SU-DHL-6 (cell line): ENCODE measurements at regions not wholly inside any gene's neighbourhood (a gene's known extent, or its start where the extent isn't known, plus 50 kb on each side); places are given as distances from the start of the nearest gene placed in this dataset.

Source experiments
- EZH2phosphoT487 ChIP-seq: fragments of 200-600 bp; sonication (generic), shearing (Covaris generic); conservative IDR thresholded peaks from 2 replicates; pipeline ENCODE4 v1.6.1; 2018; ENCODE audit warnings: mild to moderate bottlenecking, antibody characterized with exemption, low read length, moderate library complexity, mixed read lengths
- TF ChIP-seq, protein P1 (sequence below): fragments of 200-600 bp; sonication (generic); IDR thresholded peaks from one replicate; pipeline ENCODE4 v1.5.1; 2017; ENCODE audit warnings: antibody characterized with exemption, mild to moderate bottlenecking, low read length, moderate library complexity; ENCODE audit not compliant: insufficient read depth, poor library complexity, severe bottlenecking

GRCh38 chr18:73887801-73888200, 259.8 kb downstream of the FBXO15 start:
- TF ChIP-seq, protein P1, sequence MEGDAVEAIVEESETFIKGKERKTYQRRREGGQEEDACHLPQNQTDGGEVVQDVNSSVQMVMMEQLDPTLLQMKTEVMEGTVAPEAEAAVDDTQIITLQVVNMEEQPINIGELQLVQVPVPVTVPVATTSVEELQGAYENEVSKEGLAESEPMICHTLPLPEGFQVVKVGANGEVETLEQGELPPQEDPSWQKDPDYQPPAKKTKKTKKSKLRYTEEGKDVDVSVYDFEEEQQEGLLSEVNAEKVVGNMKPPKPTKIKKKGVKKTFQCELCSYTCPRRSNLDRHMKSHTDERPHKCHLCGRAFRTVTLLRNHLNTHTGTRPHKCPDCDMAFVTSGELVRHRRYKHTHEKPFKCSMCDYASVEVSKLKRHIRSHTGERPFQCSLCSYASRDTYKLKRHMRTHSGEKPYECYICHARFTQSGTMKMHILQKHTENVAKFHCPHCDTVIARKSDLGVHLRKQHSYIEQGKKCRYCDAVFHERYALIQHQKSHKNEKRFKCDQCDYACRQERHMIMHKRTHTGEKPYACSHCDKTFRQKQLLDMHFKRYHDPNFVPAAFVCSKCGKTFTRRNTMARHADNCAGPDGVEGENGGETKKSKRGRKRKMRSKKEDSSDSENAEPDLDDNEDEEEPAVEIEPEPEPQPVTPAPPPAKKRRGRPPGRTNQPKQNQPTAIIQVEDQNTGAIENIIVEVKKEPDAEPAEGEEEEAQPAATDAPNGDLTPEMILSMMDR = no peak
- TF ChIP-seq EZH2phosphoT487 = no peak
